ENCODE measurements at regions not wholly inside any gene's neighbourhood (a gene's known extent, or its start where the extent isn't known, plus 50 kb on each side); places are given as distances from the start of the nearest gene placed in this dataset.

GRCh38 chr3:66884659-66885058 is 113.4 kb upstream of the KBTBD8 start:
- TF ChIP-seq, protein P1, sequence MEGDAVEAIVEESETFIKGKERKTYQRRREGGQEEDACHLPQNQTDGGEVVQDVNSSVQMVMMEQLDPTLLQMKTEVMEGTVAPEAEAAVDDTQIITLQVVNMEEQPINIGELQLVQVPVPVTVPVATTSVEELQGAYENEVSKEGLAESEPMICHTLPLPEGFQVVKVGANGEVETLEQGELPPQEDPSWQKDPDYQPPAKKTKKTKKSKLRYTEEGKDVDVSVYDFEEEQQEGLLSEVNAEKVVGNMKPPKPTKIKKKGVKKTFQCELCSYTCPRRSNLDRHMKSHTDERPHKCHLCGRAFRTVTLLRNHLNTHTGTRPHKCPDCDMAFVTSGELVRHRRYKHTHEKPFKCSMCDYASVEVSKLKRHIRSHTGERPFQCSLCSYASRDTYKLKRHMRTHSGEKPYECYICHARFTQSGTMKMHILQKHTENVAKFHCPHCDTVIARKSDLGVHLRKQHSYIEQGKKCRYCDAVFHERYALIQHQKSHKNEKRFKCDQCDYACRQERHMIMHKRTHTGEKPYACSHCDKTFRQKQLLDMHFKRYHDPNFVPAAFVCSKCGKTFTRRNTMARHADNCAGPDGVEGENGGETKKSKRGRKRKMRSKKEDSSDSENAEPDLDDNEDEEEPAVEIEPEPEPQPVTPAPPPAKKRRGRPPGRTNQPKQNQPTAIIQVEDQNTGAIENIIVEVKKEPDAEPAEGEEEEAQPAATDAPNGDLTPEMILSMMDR (IDR thresholded peaks at IDR 0.05), result no peak
- no peak for TF ChIP-seq EP300 (IDR thresholded peaks at IDR 0.05)
